ENCODE measurements at regions not wholly inside any gene's neighbourhood (a gene's known extent, or its start where the extent isn't known, plus 50 kb on each side); places are given as distances from the start of the nearest gene placed in this dataset.

DNA sequence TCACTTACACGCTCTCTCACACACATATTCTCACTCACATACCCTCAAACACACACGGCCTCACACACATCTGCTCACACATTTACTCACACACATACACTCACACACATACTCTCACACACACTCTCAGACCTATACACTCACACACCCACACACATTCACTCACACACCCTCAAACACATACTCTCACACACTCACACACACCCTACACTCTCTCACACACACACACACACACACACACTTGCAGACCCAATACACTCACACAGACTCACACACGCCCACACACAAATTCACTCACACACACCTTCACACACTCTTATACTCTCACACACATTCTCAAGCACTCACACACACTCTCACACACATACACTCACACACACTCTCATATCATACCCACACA lies 155.5 kb upstream of the BACE2 start:
- TF ChIP-seq EP300 (IDR thresholded peaks at IDR 0.05; ENCODE audit: borderline replicate concordance in 1 of 2, low read depth in 2 of 2, low read length in 2 of 2), result no peak
- TF ChIP-seq, protein P1, sequence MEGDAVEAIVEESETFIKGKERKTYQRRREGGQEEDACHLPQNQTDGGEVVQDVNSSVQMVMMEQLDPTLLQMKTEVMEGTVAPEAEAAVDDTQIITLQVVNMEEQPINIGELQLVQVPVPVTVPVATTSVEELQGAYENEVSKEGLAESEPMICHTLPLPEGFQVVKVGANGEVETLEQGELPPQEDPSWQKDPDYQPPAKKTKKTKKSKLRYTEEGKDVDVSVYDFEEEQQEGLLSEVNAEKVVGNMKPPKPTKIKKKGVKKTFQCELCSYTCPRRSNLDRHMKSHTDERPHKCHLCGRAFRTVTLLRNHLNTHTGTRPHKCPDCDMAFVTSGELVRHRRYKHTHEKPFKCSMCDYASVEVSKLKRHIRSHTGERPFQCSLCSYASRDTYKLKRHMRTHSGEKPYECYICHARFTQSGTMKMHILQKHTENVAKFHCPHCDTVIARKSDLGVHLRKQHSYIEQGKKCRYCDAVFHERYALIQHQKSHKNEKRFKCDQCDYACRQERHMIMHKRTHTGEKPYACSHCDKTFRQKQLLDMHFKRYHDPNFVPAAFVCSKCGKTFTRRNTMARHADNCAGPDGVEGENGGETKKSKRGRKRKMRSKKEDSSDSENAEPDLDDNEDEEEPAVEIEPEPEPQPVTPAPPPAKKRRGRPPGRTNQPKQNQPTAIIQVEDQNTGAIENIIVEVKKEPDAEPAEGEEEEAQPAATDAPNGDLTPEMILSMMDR (IDR thresholded peaks at IDR 0.05; ENCODE audit: control extremely low read depth in 1 of 3, insufficient read depth in 1 of 3, low read depth in 1 of 3, low read length in 3 of 3), result no peak
- no peak for TF ChIP-seq POLR2A (IDR thresholded peaks at IDR 0.05; ENCODE audit: control extremely low read depth in 1 of 2, low read depth in 2 of 2, low read length in 2 of 2)
- no peak for TF ChIP-seq ZNF274 (IDR thresholded peaks at IDR 0.05; ENCODE audit: borderline replicate concordance, extremely low read depth, low read length)
- no peak for TF ChIP-seq SUZ12 (IDR thresholded peaks at IDR 0.05; ENCODE audit: low read length)

Data from H1 (cell line).